Chondrocyte (in vitro differentiated cells): ENCODE measurements at regions not wholly inside any gene's neighbourhood (a gene's known extent, or its start where the extent isn't known, plus 50 kb on each side); places are given as distances from the start of the nearest gene placed in this dataset.
"Not testable (repeated sequence)": the region's sequence is repeated elsewhere in the genome, so short reads cannot be mapped to it uniquely, and the experiment has no call there.

Experiments used
- DNase-seq: peaks from one replicate; pipeline ENCODE4 v3.0.0; 2021; ENCODE audit warnings: mixed read lengths, low spot score
- H3K27ac Mint-ChIP-seq: one replicate; pipeline ENCODE4 v1.8.0; 2021; ENCODE audit warnings: mild to moderate bottlenecking, moderate library complexity, mixed read lengths; ENCODE audit not compliant: unreplicated experiment
- H3K27me3 Mint-ChIP-seq: 2 replicates; pipeline ENCODE4 v1.8.0; 2021; ENCODE audit warnings: low read depth, mixed read lengths
- H3K36me3 Mint-ChIP-seq: 2 replicates; pipeline ENCODE4 v1.8.0; 2021; ENCODE audit warnings: low read depth, mixed read lengths
- H3K4me1 Mint-ChIP-seq: 2 replicates; pipeline ENCODE4 v1.8.0; 2021; ENCODE audit warnings: low read depth, mild to moderate bottlenecking, mixed read lengths
- H3K4me3 Mint-ChIP-seq: one replicate; pipeline ENCODE4 v1.8.0; 2021; ENCODE audit warnings: mild to moderate bottlenecking, moderate library complexity, mixed read lengths; ENCODE audit not compliant: unreplicated experiment
- H3K9me3 Mint-ChIP-seq: 2 replicates; pipeline ENCODE4 v1.8.0; 2021; ENCODE audit warnings: low read depth, mixed read lengths
- TF ChIP-seq, protein P1 (sequence below): fragments of 200-600 bp; sonication (generic); IDR thresholded peaks from 2 replicates; pipeline ENCODE4 v1.5.0; 2021; ENCODE audit warnings: antibody characterized with exemption, mild to moderate bottlenecking, moderate library complexity

DNA sequence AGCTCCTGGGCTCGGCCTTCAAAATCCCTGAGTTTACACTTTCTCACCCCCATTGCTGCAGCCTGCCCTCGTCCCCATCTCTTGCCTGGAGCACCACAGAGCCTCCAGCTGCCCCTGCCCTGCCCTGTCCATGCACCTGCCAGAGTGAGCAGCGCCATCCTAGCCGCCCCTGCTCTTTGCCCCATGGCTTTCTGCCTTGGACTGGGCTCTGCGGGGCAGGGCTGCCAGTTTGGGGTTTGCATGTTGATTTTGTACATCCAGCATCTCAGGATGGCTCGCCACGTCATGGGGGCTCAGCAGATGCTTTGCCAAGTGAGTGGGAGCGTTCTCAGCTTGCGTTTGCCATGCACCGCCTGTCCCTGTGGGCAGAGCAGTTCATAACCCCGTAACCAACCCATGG, 67.1 kb upstream of the HGFAC start:
- Mint-ChIP-seq H3K4me1 (peaks cover 47% of the 10 kb centered on the region), H3K4me3 (no peak overlapping the region), H3K36me3 (peaks cover 2% of the 10 kb centered on the region), H3K27ac (no peak overlapping the region), H3K9me3 (no peaks in the 10 kb centered on the region), H3K27me3 (no peaks in the 10 kb centered on the region)
- no peak for DNase-seq
- TF ChIP-seq, protein P1, sequence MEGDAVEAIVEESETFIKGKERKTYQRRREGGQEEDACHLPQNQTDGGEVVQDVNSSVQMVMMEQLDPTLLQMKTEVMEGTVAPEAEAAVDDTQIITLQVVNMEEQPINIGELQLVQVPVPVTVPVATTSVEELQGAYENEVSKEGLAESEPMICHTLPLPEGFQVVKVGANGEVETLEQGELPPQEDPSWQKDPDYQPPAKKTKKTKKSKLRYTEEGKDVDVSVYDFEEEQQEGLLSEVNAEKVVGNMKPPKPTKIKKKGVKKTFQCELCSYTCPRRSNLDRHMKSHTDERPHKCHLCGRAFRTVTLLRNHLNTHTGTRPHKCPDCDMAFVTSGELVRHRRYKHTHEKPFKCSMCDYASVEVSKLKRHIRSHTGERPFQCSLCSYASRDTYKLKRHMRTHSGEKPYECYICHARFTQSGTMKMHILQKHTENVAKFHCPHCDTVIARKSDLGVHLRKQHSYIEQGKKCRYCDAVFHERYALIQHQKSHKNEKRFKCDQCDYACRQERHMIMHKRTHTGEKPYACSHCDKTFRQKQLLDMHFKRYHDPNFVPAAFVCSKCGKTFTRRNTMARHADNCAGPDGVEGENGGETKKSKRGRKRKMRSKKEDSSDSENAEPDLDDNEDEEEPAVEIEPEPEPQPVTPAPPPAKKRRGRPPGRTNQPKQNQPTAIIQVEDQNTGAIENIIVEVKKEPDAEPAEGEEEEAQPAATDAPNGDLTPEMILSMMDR: no peak

DNA sequence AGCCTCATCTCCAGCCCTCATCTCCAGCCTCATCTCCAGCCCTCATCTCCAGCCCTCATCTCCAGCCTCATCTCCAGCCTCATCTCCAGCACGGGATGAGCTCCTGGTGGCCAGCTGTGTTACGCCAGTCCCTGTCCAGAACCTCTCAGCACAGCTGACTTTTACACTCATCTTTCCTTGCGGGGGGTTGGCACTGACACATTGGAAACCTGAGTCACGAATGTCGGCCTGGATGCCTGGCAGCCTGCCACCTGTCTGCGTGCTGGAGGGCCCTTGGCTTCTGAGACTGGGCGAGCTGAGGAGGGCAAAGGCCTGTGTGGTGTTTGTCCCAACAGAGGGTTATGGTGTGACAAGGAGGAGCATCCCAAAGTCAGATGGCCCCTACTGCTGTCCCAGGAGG, 66.1 kb upstream of the HGFAC start:
- Mint-ChIP-seq H3K9me3 (peaks cover 4% of the 10 kb centered on the region), H3K27me3 (no peaks in the 10 kb centered on the region), H3K4me1 (peaks cover 37% of the 10 kb centered on the region), H3K4me3 (no peak overlapping the region), H3K27ac (no peak overlapping the region), H3K36me3 (peaks cover 4% of the 10 kb centered on the region)
- DNase-seq: no peak
- TF ChIP-seq, protein P1: no peak

DNA sequence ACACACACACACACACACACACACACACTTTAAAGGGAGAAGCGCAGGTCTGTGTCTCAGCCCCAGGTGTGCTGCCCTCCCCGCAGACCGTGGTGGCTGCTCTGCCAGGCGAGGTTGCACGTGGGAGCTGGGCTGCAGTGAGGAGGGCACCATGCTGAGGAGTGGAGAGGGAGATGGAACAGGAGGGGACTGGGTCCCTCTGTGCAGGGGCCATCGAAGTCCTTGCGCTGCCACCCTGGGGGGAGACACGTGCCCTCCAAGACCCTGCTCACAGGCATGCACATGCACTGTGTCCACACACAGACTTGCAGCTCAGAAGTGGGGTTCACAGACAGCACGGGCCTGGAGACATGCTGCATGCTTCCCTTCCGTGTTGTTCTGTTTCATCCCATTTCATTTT, 65.5 kb upstream of the HGFAC start:
- H3K27me3 Mint-ChIP-seq: no peaks in the 10 kb centered on the region
- H3K36me3 Mint-ChIP-seq: peaks cover 7% of the 10 kb centered on the region
- peak overlapping the region; percentile 2 for H3K27ac Mint-ChIP-seq
- H3K4me1 Mint-ChIP-seq: peaks cover 31% of the 10 kb centered on the region
- H3K4me3 Mint-ChIP-seq: no peak overlapping the region
- TF ChIP-seq, protein P1: no peak
- peaks cover 7% of the 10 kb centered on the region for H3K9me3 Mint-ChIP-seq
- DNase-seq: no peak

DNA sequence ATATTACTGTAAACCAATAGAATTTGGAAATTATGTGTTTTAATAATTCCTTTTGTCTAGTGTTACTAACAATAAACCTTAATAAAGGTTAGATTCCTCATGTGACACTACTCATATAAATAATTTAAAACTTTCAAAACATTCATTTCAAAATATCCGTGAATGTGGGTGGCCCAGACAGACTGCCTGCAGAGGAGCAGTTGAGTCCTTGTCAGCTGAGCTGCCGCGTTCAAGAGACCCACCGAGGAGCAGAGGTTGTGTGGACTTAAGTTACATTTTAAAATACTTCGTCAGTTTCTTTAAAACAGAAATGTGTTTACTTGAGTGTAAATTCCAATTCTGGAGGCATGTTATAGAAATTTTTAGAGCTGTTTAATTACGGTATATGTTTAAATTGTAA, 64.2 kb upstream of the HGFAC start:
- no peak overlapping the region for H3K4me3 Mint-ChIP-seq
- DNase-seq: no peak
- no peak overlapping the region for H3K27ac Mint-ChIP-seq
- H3K27me3 Mint-ChIP-seq: no peaks in the 10 kb centered on the region
- TF ChIP-seq, protein P1: no peak
- peaks cover 7% of the 10 kb centered on the region for H3K36me3 Mint-ChIP-seq
- H3K9me3 Mint-ChIP-seq: peaks cover 7% of the 10 kb centered on the region
- peaks cover 23% of the 10 kb centered on the region for H3K4me1 Mint-ChIP-seq

DNA sequence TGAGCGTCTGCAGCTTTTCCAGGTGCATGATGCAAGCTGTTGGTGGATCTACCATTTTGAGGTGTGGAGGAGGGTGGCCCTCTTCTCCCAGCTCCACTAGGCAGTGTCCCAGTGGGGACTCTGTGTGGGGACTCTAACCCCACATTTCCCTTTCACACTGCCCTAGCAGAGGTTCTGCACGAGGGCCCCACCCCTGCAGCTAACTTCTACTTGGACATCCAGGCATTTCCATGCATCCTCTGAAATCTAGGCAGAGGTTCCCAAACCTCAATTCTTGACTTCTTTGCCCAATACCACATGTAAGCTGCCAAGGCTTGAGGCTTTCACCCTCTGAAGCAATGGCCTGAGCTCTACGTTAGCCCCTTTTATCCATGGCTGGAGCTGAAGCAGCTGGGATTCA, 61.4 kb upstream of the HGFAC start:
- H3K27ac Mint-ChIP-seq, DNase-seq, H3K9me3 Mint-ChIP-seq, H3K27me3 Mint-ChIP-seq, H3K36me3 Mint-ChIP-seq, H3K4me3 Mint-ChIP-seq: not testable (repeated sequence)
- peaks cover 19% of the 10 kb centered on the region for H3K4me1 Mint-ChIP-seq

DNA sequence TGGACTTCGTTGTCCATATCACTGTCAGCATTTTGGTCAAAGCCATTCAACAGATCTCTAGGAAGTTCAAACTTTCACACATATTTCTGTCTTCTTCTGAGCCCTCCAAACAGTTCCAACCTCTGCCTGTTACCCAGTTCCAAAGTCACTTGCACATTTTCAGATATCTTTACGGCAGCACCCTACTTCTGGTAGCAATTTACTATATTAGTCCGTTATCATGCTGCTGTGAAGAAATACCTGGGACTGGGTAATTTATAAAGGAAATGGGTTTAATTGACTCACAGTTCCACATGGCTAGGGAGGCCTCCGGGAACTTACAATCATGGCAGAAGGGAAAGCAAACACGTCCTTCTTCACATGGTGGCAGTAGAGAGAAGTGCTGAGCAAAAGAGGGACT, 60.6 kb upstream of the HGFAC start:
- not testable (repeated sequence) for H3K27ac Mint-ChIP-seq, H3K36me3 Mint-ChIP-seq, H3K9me3 Mint-ChIP-seq, H3K27me3 Mint-ChIP-seq, H3K4me3 Mint-ChIP-seq, DNase-seq
- peaks cover 15% of the 10 kb centered on the region for H3K4me1 Mint-ChIP-seq
